Inflammatory macrophage (primary cell): ENCODE measurements at regions not wholly inside any gene's neighbourhood (a gene's known extent, or its start where the extent isn't known, plus 50 kb on each side); places are given as distances from the start of the nearest gene placed in this dataset.
A peak's percentile ranks its signal among the peaks of the same experiment; 100 is the strongest.
"Not testable (repeated sequence)": the region's sequence is repeated elsewhere in the genome, so short reads cannot be mapped to it uniquely, and the experiment has no call there.

Experiments
- DNase-seq, 2 donors: peaks; one replicate each; pipeline ENCODE4 v3.0.0-alpha.2; 2020 to 2022

- DNase-seq: no peak
Measured at GRCh38 chrX:106363214-106363613, 195.1 kb downstream of the PWWP3B start.

- no peak for DNase-seq
Measured at GRCh38 chrX:106378616-106379015, 210.5 kb downstream of the PWWP3B start.

GRCh38 chrX:106391284-106391911, 220.4 kb upstream of the RADX start:
- DNase-seq: no peak

- DNase-seq: no peak
Measured at GRCh38 chrX:106392346-106392745, 219.4 kb upstream of the RADX start.

GRCh38 chrX:106397788-106398538, 213.8 kb upstream of the RADX start:
- DNase-seq: no peak

GRCh38 chrX:106401965-106402559, 209.7 kb upstream of the RADX start:
- DNase-seq: no peak

- DNase-seq: no peak
Measured at GRCh38 chrX:106404512-106404911, 207.3 kb upstream of the RADX start.

GRCh38 chrX:106415276-106415895, 196.4 kb upstream of the RADX start:
- peak; percentile 1 to 3 for DNase-seq

- DNase-seq: no peak
Measured at GRCh38 chrX:106436691-106437090, 175.1 kb upstream of the RADX start.

- no peak for DNase-seq
Measured at GRCh38 chrX:106437407-106437806, 174.4 kb upstream of the RADX start.

GRCh38 chrX:106450405-106450804, 161.4 kb upstream of the RADX start:
- DNase-seq: no peak

GRCh38 chrX:106451933-106452332, 159.8 kb upstream of the RADX start:
- DNase-seq: no peak

- no peak for DNase-seq
Measured at GRCh38 chrX:106454991-106455390, 156.8 kb upstream of the RADX start.

GRCh38 chrX:106457802-106458201, 154.0 kb upstream of the RADX start:
- no peak for DNase-seq

- no peak for DNase-seq
Measured at GRCh38 chrX:106467422-106467821, 144.4 kb upstream of the RADX start.

- no peak for DNase-seq
Measured at GRCh38 chrX:106467943-106468342, 143.8 kb upstream of the RADX start.

- DNase-seq: no peak
Measured at GRCh38 chrX:106468433-106468832, 143.3 kb upstream of the RADX start.

GRCh38 chrX:106479920-106480319, 131.9 kb upstream of the RADX start:
- DNase-seq: no peak

- DNase-seq: peak; percentile 48 to 53
Measured at GRCh38 chrX:106481341-106481740, 130.4 kb upstream of the RADX start.

- DNase-seq: no peak
Measured at GRCh38 chrX:106484233-106484632, 127.5 kb upstream of the RADX start.

GRCh38 chrX:106493210-106493816, 118.5 kb upstream of the RADX start:
- DNase-seq: not testable (repeated sequence)

GRCh38 chrX:106499473-106499872, 112.3 kb upstream of the RADX start:
- DNase-seq: no peak
